ENCODE measurements at regions not wholly inside any gene's neighbourhood (a gene's known extent, or its start where the extent isn't known, plus 50 kb on each side); places are given as distances from the start of the nearest gene placed in this dataset.

GRCh38 chr16:54780266-54780665, 150.4 kb upstream of the IRX5 start:
- no peak for FAIRE-seq

GRCh38 chr16:54779549-54779948, 151.1 kb upstream of the IRX5 start:
- no peak for TF ChIP-seq CTCF (IDR thresholded peaks at IDR 0.05; ENCODE audit: insufficient read depth, missing control alignments)
- no peak for DNase-seq (ENCODE audit: insufficient read length, low spot score)
- no peak for FAIRE-seq

More at GRCh38 chr16:54780266-54780665, 150.4 kb upstream of the IRX5 start:
- no peak for DNase-seq (ENCODE audit: insufficient read length, low spot score)
- TF ChIP-seq CTCF (IDR thresholded peaks at IDR 0.05; ENCODE audit: insufficient read depth, missing control alignments): no peak

- TF ChIP-seq CTCF (IDR thresholded peaks at IDR 0.05; ENCODE audit: insufficient read depth, missing control alignments): no peak
- DNase-seq (ENCODE audit: insufficient read length, low spot score): no peak
- no peak for FAIRE-seq
These were observed 155.9 kb upstream of the IRX5 start for GRCh38 chr16:54774768-54775167.

GRCh38 chr16:54772400-54772799, 158.3 kb upstream of the IRX5 start:
- FAIRE-seq (no peak), DNase-seq (ENCODE audit: insufficient read length, low spot score) (no peak)
- no peak for TF ChIP-seq CTCF (IDR thresholded peaks at IDR 0.05; ENCODE audit: insufficient read depth, missing control alignments)

- FAIRE-seq (no peak), DNase-seq (ENCODE audit: insufficient read length, low spot score) (no peak)
- TF ChIP-seq CTCF (IDR thresholded peaks at IDR 0.05; ENCODE audit: insufficient read depth, missing control alignments): no peak
These were observed 164.3 kb upstream of the IRX5 start for GRCh38 chr16:54766355-54766754.

GRCh38 chr16:54750249-54750648, 180.4 kb upstream of the IRX5 start:
- no peak for TF ChIP-seq CTCF (IDR thresholded peaks at IDR 0.05; ENCODE audit: insufficient read depth, missing control alignments)
- FAIRE-seq: no peak

GRCh38 chr16:54748611-54749190, 182.0 kb upstream of the IRX5 start:
- no peak for TF ChIP-seq CTCF (IDR thresholded peaks at IDR 0.05; ENCODE audit: insufficient read depth, missing control alignments)
- DNase-seq (ENCODE audit: insufficient read length, low spot score) (no peak), FAIRE-seq (no peak)

More at GRCh38 chr16:54750249-54750648, 180.4 kb upstream of the IRX5 start:
- DNase-seq (ENCODE audit: insufficient read length, low spot score): no peak
